NCI-H1105 (cell line): ENCODE measurements at regions not wholly inside any gene's neighbourhood (a gene's known extent, or its start where the extent isn't known, plus 50 kb on each side); places are given as distances from the start of the nearest gene placed in this dataset.

ENCODE experiments used
- DNase-seq: peaks from one replicate; lab custom pipeline; 2025; lab: John Stamatoyannopoulos, UW

DNA sequence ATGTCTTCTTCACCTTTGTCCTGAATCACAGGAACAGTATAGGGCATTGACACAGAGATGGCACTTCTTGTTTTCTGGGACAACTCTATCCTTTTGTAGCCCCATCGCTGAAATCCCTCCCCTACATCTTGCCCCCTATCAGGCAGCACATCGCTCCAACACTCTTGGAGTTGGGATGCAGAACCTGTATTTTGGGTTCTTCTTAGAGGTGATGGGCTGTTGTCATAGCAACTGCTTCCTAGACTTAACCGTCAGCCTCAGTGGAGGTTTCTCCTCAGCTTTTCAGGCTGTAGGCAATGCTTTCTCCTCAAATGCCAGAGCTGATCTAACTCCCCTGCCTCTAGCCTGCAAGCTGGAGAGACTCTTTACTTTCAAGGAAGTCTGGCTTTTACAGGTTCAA lies 99.9 kb upstream of the SPRED2 start:
- DNase-seq: no peak

DNA sequence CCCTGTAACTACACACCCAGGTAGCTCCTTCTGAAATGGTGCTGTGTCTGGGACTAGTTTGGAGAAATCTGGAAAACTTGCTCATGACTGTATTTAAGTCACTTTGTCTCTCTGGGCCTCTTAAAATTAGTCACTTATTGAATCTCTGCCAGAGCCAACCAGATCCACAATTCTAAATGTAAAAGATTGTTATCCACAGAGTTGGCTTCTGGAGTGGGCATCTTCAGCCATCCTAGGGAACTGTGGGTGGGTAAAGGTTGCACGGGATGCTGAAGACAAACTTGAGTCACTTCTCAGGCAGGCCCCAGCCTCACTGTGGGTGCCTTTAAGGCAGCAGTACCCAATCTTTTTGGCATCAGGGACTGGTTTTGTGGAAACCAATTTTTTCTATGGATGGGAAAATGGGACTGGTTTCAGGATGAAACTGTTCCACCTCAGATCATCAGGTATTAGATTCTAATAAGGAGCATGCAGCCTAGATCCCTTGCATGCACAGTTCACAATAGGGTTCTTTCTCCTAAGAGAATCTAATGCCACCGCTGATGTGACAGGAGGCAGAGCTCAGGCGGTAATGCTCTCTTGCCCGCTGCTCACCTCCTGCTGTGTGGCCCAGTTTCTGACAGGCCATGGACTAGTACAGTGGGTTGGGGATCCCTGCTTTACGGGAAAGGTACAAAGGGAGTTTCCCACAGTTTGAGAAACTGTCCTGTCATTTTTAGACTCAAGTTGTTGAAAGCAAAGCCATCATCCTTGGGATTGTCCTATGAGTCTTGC lies 98.3 kb upstream of the SPRED2 start:
- no peak for DNase-seq

DNA sequence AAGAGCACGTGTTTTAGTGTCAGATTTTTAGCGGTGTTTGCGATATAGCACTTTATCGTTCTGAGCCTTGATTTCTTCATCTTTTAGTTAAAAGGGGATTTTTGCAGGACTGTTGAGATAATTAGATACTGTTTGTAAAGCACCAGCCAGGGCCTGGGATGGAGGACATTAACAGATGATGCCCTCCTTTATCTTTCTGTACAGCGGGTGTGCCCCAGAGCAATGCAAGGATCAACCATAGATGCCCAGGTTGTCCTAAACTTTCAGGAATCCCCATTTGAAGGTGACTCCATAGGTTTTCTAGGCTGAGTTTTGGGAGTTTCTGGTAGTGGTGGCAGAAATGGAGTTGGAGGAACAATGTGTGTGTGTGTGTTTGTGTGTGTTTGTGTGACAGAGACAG lies 97.0 kb upstream of the SPRED2 start:
- DNase-seq: no peak

DNA sequence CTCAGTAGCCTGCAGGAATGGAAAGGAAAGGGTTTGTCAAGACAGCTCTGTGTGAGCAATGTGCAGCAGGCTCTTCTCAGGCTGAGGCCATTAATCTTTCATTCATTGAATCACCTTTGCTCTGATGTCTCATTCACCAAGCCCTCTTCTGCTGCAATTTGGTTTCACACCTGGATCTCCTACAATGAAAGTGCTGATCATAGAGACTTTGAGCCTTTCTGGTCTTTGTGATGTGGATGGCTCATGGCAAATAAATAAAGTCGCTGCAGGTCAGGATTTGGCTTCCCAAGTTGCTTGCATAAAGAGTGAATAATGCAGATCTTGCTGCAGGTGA lies 95.8 kb upstream of the SPRED2 start:
- DNase-seq: no peak

DNA sequence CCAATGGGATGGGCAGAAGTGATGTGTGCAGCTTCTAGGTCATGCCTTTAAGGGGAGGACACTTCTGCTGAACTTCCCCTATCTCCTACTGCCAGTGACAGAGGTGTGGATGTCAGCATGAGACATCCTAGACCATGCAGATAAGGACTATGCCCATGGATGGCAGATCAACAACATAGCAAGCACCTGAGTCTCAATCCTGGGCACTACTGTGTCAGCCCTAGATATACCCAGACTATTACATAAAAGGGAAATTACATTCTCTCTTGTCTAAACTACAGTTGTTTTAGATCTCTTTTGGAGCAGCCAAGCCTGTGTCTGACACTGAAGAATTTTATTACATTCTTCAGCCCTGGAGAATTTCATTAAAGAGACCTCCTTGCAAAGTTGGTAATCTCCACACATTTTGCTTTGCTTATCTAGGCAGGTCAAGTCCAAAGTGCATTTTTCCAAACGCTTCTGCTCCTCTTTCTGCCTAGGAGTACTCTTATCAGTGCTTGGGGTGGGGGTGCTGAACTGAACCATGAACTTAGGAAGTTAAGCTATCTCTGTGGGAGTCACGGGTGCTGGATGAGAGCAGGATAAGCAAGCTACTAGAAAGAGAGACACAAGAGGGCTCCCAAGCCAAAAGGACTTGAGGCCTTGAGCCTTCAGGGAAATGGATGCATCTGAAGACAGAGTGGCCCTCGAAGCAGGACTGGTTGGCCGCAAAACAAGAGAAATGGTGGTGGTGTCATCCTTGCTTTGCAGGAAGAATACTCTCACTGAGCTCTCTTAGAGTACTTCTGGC lies 95.2 kb upstream of the SPRED2 start:
- DNase-seq: no peak

DNA sequence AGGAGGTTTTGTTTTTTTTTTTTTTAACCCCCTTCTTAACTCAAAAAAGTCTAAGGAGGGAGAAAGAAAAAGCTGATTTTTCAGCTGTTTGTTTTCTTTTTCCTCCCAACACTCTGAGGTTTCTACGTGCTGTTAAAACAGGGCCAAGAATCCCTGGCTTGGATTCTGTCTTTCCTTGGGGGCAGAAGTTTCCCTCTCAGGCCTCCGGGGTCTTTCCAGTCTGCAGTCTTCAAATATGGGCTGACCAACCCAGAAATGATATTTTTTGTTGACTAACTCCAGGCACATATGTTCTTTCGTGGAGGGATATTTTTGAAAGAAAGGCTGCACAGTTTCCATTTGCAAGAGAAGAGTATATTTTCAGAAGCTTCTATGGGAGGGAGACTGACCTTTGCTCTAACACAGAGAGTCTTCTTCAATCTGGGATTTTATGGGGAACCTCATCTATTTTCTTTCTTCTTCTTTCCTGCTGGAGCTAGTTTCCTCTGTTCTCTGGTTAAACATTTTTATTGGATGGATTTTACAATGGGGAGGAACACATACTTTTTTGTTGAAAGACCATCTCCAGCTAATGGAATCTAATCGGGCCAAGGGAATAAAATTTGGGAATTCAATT lies 93.3 kb upstream of the SPRED2 start:
- DNase-seq: no peak

DNA sequence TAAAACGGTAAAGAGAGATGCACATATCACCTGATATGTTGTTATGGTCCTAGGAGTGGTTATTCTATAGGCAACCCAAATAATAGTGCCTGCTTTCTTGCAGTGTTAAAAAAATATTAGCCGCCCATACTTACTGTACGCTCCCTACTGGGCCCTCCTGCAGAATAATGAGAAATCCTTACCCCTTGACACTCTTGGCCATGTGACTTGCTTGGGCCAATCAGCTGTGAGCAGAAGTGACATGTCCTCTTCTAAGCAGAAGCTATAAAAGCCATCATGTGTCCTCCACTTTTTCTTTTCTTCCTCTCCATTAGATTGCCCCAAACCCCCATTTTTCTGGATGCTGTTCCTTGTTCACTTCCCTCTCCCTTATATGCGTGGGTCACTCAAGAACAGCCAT lies 90.5 kb upstream of the SPRED2 start:
- no peak for DNase-seq

DNA sequence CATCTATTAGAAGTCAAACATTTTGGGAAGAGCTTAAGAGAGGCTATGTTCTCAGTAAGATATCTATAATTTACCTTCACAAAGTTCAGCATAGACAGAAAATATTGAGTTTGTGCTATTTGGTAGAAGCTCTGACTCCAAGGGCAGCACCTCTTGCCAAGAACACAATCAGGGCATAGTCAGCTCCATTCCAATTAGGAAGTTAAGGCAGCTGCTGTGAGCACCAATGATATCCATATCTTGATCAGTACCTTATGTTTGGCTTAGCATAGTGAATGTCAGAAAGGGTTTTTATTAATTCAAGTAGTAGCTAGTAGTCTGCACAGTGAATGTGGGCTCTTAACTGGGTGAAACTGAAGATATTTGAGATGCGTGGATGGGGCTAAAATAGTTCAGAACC lies 86.4 kb upstream of the SPRED2 start:
- no peak for DNase-seq

DNA sequence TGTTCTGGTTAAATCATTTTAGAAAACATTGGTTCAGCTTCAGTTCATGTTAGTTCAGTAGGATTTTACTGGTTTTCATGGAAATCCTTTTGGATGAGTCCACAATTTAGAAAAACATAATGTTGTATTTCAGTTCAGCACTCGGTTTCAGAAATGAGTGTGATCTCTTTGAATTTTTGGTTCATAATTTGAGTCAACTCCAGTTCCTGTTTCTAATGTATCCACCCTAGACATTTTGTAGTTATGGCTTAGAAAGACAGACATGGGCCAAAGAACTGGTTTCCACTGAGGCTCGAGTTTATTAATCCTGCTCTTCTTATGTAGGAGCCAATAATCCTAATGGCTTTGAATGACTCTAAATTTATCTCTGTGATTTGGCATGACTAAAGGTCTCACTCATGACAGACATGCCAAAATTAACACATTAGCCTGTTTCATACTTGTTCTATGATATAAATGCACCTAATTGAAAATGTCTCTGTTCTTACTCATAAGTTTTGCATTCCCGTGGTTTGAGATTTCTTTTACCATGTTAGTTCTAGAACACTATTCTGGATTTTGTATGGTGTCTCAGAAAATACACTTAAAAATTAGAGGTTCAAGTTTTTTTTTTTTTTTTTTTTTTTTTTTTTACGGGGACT lies 82.3 kb upstream of the SPRED2 start:
- no peak for DNase-seq

DNA sequence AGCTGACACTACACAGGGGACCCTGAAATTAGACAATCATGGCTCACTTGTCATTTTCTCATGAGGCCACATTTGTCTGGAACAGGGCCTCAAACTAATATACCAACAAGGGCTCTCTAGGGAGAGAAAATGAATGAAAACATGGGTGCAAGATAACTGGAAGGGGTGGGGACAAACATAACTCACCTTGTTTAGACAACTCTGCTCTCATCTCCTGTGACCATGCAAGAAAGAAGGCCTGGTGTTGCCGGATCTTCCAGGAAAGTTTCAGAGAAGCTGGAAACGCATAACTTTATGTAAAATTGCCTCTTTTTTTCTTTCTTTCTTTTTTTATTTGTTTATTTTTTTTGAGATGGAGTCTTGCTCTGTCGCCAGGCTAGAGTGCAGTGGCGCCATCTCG lies 80.4 kb upstream of the SPRED2 start:
- no peak for DNase-seq

DNA sequence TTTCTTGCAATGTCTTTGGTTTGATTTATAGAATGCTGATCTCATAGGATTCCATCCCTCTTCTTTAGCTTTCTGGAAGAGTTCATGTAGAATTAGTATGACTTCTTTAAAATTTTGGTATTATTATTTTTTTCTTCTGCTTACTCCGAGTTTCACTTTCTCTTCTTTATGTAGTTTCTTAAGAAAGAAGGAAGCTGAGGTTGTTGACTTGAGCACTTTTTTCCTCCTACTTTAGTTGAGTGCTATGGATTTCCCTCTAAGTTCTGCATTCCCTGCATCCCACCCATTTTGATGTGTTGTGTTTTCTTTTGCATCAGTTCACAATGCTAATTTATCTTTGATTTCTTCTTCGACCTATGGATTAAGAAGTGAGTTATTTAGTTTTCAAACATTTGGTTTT lies 78.9 kb upstream of the SPRED2 start:
- DNase-seq: no peak

DNA sequence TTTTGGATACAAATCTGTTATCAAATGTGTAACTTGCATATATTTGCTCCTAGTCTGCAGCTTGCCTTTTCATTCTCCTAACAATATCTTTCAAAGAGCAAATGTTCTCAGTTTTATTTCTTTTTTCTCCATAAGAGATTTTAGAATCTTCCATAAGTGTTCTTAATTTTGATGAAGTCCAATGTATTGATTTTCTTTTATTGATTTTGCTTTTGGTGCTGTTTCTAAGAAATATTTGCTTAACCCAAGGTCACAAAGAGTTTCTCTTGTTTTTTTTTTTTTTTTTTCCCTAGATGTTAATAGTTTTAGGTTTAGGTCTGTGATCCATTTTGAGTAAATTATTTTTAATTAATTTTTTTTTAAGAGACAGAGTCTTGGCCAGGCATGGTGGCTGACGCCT lies 75.8 kb upstream of the SPRED2 start:
- DNase-seq: no peak

DNA sequence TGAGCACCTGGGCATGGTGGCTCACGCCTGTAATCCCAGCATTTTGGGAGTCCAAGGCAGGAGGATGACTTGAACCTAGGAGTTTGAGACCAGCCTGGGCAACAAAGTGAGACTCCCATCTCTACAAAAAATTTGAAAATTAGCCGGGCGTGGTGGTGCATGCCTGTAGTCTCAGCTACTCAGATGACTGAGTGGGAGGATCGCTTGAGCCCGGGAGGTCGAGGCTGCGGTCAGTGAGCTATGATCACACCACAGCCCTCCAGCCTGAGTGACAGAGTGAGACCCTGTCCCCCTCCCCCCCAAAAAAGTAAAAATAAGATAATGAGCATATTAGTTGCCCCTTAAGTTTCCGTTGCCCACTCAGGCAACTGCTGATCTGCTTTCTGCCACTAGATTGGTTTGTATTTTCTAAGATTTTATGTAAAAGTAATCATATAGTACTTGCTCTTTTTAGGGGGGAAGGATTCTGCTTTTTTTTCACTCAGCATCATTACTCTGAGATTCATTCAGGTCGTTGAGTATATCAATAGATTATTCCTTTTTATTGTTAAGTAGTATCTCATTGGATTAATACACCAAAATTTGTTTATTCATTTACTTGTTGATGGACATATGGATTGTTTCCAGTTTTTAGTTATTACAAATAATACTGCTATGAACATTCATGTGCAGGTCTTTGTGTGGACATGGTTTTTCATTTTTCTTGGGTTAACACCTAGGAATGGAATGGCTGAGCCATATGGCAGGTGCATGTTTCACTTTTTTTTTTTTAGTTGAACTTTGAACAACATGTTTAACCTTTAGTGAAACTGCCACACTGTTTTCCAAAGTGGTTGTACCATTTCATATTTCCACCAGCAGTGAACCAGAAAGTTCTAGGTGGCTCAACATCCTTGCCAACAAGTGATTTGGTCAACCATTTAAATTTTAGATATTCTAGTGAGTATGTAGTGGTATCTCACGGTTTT lies 75.0 kb upstream of the SPRED2 start:
- no peak for DNase-seq

DNA sequence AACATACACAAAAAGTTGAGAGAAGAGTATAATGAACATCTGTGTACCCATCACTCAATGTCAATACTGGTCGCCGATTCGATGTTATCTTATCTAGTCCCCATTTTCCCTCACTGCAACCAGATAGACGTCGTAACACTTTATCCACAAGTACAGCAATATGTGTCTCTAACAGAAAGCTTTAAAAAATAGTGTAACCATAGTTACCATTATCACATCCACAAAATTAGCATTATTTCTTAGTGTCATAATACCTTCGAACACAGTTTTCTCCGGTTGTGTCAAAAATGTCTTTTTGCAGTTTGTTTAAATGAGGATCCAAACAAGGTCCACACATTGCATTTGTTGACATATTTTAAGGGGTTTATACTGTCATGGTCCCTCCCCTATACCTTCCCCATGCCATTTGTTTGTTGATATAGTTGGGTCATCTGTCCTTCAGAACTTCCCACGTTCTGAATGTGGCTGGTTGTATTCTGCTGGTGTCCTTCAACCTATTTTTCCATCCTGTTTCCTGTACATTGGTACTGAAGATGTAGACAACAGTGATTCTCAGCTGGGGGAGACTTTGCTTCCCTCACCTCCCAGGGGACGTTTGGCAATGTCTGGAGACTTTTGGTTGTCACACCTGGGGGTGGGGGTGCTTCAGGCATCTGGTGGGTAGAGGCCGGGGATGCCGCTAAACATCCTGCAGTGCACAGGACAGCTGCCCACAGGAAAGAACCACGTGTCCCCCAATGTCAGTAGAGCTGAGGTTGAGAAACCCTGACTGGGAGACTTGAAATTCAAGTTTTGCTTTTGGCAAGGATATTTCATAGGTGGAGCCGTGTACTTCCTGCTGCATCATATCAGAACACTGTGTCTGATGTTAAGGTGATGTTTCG lies 72.7 kb upstream of the SPRED2 start:
- DNase-seq: no peak

DNA sequence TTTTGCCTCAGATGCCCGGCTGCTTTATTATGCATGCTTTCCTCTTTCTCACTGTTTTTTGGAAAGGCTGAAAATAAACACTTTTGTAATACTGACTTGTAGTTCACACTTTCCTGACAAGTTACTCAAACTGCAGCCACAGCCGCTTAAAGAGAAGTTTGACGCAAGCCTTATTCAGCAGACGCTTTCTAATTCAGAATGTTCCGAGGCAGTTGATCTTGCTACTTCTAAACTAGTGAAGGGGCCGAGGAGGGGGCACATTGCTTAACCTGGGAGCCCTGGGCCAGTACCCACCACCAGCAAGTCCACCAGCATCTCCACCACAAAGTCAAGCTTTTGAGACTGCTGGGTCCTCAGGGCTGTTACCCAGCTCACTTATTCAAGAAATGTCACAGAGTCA lies 71.8 kb upstream of the SPRED2 start:
- DNase-seq: no peak

DNA sequence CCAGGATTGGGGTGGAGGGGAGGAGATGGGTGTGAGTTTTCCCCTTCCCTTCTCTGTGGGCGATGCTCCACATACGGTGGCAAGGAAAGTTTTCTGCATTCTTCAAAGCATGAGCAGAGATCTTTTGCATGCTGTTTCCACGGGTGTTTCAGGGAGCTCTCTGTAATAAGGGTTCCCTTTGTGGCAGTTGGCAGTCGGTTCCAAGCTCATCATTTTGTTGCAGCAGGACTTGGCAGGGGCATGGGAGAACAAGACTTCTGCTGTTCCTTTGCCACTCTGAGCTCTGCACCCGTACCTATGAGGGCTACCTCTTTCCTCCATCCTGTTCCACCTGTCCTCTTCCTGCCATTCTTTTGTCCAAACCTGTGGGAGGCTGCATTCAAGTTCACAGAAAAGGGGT lies 71.3 kb upstream of the SPRED2 start:
- no peak for DNase-seq

DNA sequence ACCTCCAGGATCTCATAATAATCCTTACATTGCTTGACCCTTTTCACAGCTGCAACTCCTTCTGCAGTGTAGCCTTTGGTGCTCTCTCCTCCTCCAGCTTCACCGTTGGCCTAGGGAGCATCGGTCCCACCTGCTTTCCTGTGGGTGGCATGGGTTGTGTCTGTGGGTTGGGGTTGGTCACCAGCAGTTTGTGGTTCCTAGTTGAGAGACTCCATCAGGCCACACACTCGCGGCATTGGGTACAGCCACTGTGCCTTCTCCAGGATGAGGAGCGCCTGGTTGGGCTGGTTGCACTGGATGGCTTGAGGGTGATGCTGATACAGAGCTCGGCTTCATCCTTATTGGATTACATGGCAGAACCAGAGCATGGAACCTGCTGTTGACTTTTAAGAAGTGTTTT lies 69.4 kb upstream of the SPRED2 start:
- DNase-seq: no peak

DNA sequence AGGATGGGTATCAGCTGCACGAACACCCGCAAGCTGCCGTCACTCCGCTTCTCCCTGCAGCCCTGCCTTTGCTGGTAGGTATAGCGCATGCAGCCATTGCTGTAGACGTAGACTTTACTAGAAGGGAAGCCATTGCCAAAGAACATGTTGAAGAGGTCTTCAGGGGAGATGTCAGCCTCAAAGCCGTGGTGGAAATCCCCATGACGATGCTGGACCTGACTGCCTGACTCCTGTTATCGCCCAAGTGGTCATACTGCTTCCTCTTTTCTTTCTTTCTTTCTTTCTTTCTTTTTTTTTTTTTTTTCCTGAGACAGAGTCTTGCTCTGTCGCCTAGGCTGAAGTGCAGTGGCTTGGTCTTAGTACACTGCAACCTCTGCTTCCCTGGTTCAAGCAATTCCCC lies 68.7 kb upstream of the SPRED2 start:
- no peak for DNase-seq

DNA sequence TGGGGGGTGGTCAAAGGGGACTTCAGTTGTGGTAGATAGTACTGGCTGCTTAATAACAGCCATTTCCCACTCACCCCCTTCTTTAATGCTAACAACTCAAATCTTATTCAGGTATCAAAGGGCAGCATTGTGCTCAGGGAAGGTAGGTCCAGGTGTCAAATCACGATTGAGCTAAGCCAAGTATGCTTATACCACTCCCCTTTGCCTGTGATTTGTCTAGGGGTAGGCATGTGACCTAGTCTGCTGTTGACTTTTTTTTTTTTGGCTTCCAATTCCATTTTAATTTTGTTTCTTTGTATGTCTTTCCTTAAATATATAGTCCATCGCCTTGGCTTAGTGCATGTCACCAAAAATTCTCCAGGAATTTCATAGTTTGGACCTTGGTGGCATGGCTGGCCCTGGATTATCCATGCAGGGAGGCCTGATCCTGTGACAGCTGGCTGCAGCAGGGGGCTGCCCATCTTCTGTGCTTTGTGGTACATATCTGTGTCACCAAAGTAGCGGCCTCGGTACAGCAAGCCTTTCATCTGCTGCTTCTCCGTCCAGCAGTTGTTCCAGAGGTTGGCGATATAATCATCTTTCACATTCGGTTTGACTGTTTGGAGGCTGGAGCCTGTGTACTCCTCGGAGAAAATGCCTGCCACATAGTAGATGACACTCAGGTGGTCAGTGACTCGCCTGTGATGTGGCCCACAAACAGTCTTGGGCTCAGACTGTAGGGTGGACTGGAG lies 68.1 kb upstream of the SPRED2 start:
- no peak for DNase-seq

DNA sequence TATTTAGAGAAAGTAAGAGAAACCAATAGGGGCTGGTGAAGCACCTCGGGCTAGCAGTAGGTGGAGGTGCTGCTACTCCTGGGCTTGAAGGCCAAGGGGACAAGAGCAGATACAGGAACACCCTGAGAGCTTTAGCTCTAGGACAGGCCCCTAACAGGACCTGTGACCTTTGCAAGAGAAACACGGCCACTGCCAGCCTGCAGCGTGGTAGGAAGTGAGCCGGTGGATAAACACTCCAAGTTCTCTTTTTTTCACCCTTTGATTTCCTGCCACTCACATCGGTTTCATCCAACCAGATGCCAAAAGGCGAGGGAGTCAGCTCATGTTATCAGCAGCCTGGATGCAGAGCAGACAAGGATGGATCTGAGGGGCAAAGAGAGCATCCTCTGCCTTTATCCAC lies 66.8 kb upstream of the SPRED2 start:
- DNase-seq: no peak
